Heart right ventricle (tissue), 16 donors: ENCODE measurements at regions not wholly inside any gene's neighbourhood (a gene's known extent, or its start where the extent isn't known, plus 50 kb on each side); places are given as distances from the start of the nearest gene placed in this dataset.

Source experiments
- ATAC-seq, 8 donors: fragments of 200-7000 bp; cut with Tn5 transposase; one replicate each; pipeline ENCODE4 v1.9.1; 2020; ENCODE audit warnings: mild to moderate bottlenecking in 8 of 8, moderate library complexity in 8 of 8, moderate number of reproducible peaks in 1 of 8
- DNase-seq, 2 donors: peaks; one replicate each; pipeline ENCODE4 v3.0.0-alpha.2; 2020
- H3K27ac ChIP-seq, 10 donors: fragments of 200-600 bp; sonication (generic) in 2 of 10; one replicate each; pipeline versions ENCODE4 v1.5.0 to v1.8.0; 2020 to 2022; ENCODE audit warnings: mild to moderate bottlenecking in 3 of 10
- H3K27me3 ChIP-seq, 7 donors: fragments of 200-600 bp; one replicate each; pipeline ENCODE4 v1.8.0; 2021 to 2022; ENCODE audit warnings: mild to moderate bottlenecking in 2 of 7
- H3K36me3 ChIP-seq, 9 donors: fragments of 200-600 bp; sonication (generic) in 1 of 9; one replicate each; pipeline versions ENCODE4 v1.5.0 to v1.8.0; 2020 to 2022; ENCODE audit warnings: mild to moderate bottlenecking in 2 of 9
- H3K4me1 ChIP-seq, 9 donors: fragments of 200-600 bp; sonication (generic) in 1 of 9; one replicate each; pipeline versions ENCODE4 v1.5.0 to v1.8.0; 2020 to 2022; ENCODE audit warnings: mild to moderate bottlenecking in 4 of 9
- H3K4me3 ChIP-seq, 10 donors: fragments of 200-600 bp; sonication (generic) in 2 of 10; one replicate each; pipeline versions ENCODE4 v1.5.0 to v1.8.0; 2020 to 2022; ENCODE audit warnings: mild to moderate bottlenecking in 7 of 10, moderate library complexity in 2 of 10
- H3K9me3 ChIP-seq, 11 donors: fragments of 200-600 bp in 10 of 11; sonication (generic) in 2 of 11; one replicate each; pipeline versions ENCODE4 v1.5.0 to v1.8.0; 2013 to 2022; ENCODE audit warnings: mild to moderate bottlenecking in 2 of 11, control low read depth in 1 of 11, moderate library complexity in 1 of 11
- CTCF ChIP-seq, 9 donors: fragments of 200-600 bp; sonication (generic) in 2 of 9; IDR thresholded peaks; one replicate each; pipeline versions ENCODE4 v1.5.0 to v1.8.0; 2021 to 2022; ENCODE audit warnings: antibody characterized with exemption in 9 of 9, mild to moderate bottlenecking in 5 of 9, moderate library complexity in 1 of 9
- WGBS, 2 donors: extraction: QIAGEN DNeasy Blood & Tissue Kit; methylation state at CpG; one replicate each; pipeline ENCODE4 v1.1.7; 2013; ENCODE audit warnings: inconsistent platforms in 1 of 2; 5-methylcytosine and 5-hydroxymethylcytosine counted together
- intact Hi-C, 10 donors: fragments of 100-400 bp; cut with DNase I; formaldehyde crosslinking; loops; one replicate each; pipeline versions ENCODE4 v1.11.1 to v1.14.2; 2022
- donor health status: Arrhythmogenic right ventricular cardiomyopathy.
- donor health status: ischemic (EF 13 %, LVEDD 7.1; RV severe dilation, severe dysfunction).
- donor health status: healthy with polysubstance abuse.
- donor health status: DM: no; HTN: yes; CAD: no.
- donor health status: DM: no; HTN: no; CAD: no.
- donor health status: ischemic (EF 25% LVEDD 6.9; RV normal size, moderate dysfunction).
- donor health status: ischemic (EF 25% LVEDD 5.7; RV mildly dilated, moderate dysfunction).
- donor health status: healthy.
- donor health status: DM: yes; HTN: yes; CAD: no.
- donor health status: Ischemic cardiomyopathy.
- donor health status: ischemic (EF 35%, LVEDD 5.7; RV mildly dilated, moderate dysfunction).
- donor health status: nonischemic (EF 11% LVEDD 7.7; RV severe dilation, severe dysfunction).
- donor health status: DM: yes; HTN: yes; CAD: no.
- donor health status: PGD.
- donor health status: ischemic (EF 29% LVEDD 5.4; RV normal size, mild dysfunction).
- donor health status: nonischemic (EF 23%, LVEDD 6.1; RV moderate dilation, normal function).

GRCh38 chr7:45401155-45401554, 173.0 kb upstream of the ADCY1 start:
- DNase-seq, result no peak
- Histone ChIP-seq H3K27me3 (no peaks in the 10 kb centered on the region), H3K36me3 (no peaks in the 10 kb centered on the region), H3K4me1 (peaks cover 0 to 11% (median 0%) of the 10 kb centered on the region in 9 donors), H3K4me3 (no peak overlapping the region), H3K9me3 (peaks cover 0 to 11% (median 3%) of the 10 kb centered on the region in 11 donors), H3K27ac (peak overlapping the region in 1 of 10 donors; percentile 18)
- 79 to 85% methylated on average over 2 of the region's 2 CpGs for WGBS, 2 donors
- no peak for TF ChIP-seq CTCF (IDR thresholded peaks at IDR 0.05)
- ATAC-seq, result no peak
- intact Hi-C loops, result no loop called here

- intact Hi-C loops, result no loop called here
- 69 to 70% methylated on average over 1 of the region's 1 CpG for WGBS, 2 donors
- DNase-seq (no peak), ATAC-seq (no peak)
- Histone ChIP-seq H3K9me3 (peaks cover 0 to 11% (median 3%) of the 10 kb centered on the region in 11 donors), H3K36me3 (no peaks in the 10 kb centered on the region), H3K4me1 (peaks cover 0 to 11% (median 0%) of the 10 kb centered on the region in 9 donors), H3K4me3 (no peak overlapping the region), H3K27me3 (no peaks in the 10 kb centered on the region), H3K27ac (no peak overlapping the region)
- no peak for TF ChIP-seq CTCF (IDR thresholded peaks at IDR 0.05)
Observed at GRCh38 chr7:45401851-45402250, 172.3 kb upstream of the ADCY1 start.

- no peak for DNase-seq
- peak in 5 of 8 donors; percentile 54 to 83 (median 71) for ATAC-seq
- WGBS, 2 donors, result 56 to 59% methylated on average over 2 of the region's 2 CpGs
- H3K36me3 ChIP-seq, result no peaks in the 10 kb centered on the region
- peaks cover 0 to 11% (median 3%) of the 10 kb centered on the region in 11 donors for H3K9me3 ChIP-seq
- no peak for TF ChIP-seq CTCF (IDR thresholded peaks at IDR 0.05)
- H3K27ac ChIP-seq, result peak overlapping the region in 3 of 10 donors; percentile 1 to 40 (median 27)
- H3K4me1 ChIP-seq, result peaks cover 0 to 11% (median 0%) of the 10 kb centered on the region in 9 donors
- H3K27me3 ChIP-seq, result no peaks in the 10 kb centered on the region
- intact Hi-C loops, result no loop called here
- H3K4me3 ChIP-seq, result no peak overlapping the region
Observed at GRCh38 chr7:45402480-45403218, 171.5 kb upstream of the ADCY1 start.

GRCh38 chr7:45404622-45405021, 169.5 kb upstream of the ADCY1 start:
- H3K9me3 ChIP-seq, result peaks cover 0 to 11% (median 3%) of the 10 kb centered on the region in 11 donors
- H3K4me1 ChIP-seq, result peaks cover 0 to 11% (median 0%) of the 10 kb centered on the region in 9 donors
- no peak for TF ChIP-seq CTCF (IDR thresholded peaks at IDR 0.05)
- H3K27ac ChIP-seq, result no peak overlapping the region
- no peaks in the 10 kb centered on the region for H3K27me3 ChIP-seq
- ATAC-seq (no peak), DNase-seq (no peak)
- no peaks in the 10 kb centered on the region for H3K36me3 ChIP-seq
- 68% methylated on average over 2 of the region's 2 CpGs for WGBS, 2 donors
- H3K4me3 ChIP-seq, result no peak overlapping the region
- intact Hi-C loops, result no loop called here
